ENCODE measurements at regions not wholly inside any gene's neighbourhood (a gene's known extent, or its start where the extent isn't known, plus 50 kb on each side); places are given as distances from the start of the nearest gene placed in this dataset.
"Not testable (repeated sequence)": the region's sequence is repeated elsewhere in the genome, so short reads cannot be mapped to it uniquely, and the experiment has no call there.

DNA sequence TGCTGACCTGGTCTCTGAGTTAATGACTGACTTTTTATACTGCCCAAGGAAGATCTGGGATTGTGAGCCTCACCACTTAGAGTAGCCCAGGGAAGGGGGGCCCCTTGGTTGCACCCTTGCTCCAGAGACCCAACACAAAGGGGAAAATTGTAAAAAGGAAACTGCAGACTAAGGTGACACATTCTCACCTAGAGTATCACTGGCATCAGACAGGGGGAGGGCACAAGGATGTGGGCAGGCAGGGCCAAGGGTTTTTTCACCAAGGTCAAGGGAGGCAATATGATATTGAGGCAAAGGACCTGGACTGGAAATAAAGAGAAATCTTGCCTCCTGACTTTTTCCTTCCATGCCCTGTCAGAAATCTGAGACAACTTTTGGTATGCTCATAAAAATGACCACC lies 386.2 kb upstream of the FGF16 start:
- no peak overlapping the region for H3K27ac ChIP-seq
- TF ChIP-seq ZFX (IDR thresholded peaks at IDR 0.05): no peak
- TF ChIP-seq, protein P1, sequence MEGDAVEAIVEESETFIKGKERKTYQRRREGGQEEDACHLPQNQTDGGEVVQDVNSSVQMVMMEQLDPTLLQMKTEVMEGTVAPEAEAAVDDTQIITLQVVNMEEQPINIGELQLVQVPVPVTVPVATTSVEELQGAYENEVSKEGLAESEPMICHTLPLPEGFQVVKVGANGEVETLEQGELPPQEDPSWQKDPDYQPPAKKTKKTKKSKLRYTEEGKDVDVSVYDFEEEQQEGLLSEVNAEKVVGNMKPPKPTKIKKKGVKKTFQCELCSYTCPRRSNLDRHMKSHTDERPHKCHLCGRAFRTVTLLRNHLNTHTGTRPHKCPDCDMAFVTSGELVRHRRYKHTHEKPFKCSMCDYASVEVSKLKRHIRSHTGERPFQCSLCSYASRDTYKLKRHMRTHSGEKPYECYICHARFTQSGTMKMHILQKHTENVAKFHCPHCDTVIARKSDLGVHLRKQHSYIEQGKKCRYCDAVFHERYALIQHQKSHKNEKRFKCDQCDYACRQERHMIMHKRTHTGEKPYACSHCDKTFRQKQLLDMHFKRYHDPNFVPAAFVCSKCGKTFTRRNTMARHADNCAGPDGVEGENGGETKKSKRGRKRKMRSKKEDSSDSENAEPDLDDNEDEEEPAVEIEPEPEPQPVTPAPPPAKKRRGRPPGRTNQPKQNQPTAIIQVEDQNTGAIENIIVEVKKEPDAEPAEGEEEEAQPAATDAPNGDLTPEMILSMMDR (conservative IDR thresholded peaks at IDR 0.05): no peak

DNA sequence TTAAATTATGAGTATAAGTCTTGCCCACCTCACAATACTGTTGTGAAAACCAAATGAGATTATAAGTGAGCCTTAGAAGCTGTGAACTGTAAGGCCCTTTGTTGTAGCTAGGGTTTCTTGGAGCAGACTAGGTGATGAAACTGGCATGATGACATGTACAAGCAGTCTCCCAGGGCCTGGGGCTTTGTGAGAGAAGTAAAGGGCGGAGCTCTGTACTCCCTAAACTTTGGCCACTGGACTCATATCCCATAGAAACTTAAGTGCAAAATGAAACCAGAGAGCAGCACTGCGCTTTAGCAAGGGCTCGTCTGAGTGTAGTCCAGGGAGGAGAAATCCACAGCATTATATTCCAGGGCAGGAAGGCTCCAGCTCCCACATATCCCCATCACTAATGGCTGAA lies 385.6 kb upstream of the FGF16 start:
- H3K27ac ChIP-seq: no peak overlapping the region
- TF ChIP-seq, protein P1 (conservative IDR thresholded peaks at IDR 0.05): no peak
- no peak for TF ChIP-seq ZFX (IDR thresholded peaks at IDR 0.05)

DNA sequence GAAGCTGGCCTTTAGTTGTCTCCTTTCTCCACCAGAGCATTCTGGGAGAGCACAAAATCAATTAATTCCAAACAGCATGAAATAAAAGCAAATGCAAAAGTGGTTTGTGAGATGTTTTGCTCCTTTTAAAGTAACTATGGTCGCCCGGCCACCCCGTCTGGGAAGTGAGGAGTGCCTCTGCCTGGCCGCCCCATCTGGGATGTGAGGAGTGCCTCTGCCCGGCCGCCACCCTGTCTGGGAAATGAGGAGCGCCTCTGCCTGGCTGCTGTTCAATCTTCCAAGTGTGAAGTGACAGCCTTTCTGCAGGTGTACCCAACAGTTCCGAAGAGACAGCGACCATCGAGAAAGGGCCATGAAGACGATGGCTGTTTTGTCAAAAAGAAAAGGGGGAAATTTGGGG lies 381.3 kb upstream of the FGF16 start:
- TF ChIP-seq, protein P1 (conservative IDR thresholded peaks at IDR 0.05): no peak
- no peak for TF ChIP-seq ZFX (IDR thresholded peaks at IDR 0.05)
- no peak overlapping the region for H3K27ac ChIP-seq

DNA sequence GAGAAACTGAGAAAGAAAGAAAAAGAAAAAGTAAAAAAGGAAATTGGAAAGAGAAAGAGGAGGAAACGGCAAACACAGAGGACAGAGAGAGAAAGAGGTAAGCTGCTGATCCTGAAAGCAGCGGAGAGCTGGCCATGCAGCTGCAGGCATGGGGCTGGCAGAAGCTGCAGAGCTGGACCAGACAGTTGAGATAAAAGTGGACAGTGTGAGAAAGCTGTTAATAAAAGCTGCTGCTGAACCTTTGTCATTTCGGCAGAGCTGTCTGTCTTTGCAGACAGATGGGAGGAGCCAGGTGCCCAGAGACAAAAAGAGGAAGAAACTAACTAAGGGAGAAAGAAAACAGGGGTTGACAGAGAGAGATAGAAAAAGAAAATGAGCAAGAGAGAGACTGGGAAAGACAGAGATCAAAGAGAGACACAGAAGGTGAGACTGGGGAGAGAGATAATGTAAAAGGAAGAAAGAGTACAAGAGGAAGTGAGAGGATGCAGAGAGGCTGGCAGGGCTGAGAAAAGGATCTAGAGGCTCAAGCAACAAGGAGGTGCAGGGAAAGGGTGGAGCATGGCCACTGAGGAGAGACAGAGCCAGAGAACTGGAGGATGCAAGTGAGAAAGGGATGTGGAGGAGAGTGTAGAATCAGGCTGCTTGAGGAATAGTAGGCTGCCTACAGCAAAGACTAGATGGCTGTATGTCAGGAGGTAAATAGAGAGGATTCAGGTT lies 376.8 kb upstream of the FGF16 start:
- H3K27ac ChIP-seq: no peak overlapping the region
- TF ChIP-seq ZFX (IDR thresholded peaks at IDR 0.05): no peak

DNA sequence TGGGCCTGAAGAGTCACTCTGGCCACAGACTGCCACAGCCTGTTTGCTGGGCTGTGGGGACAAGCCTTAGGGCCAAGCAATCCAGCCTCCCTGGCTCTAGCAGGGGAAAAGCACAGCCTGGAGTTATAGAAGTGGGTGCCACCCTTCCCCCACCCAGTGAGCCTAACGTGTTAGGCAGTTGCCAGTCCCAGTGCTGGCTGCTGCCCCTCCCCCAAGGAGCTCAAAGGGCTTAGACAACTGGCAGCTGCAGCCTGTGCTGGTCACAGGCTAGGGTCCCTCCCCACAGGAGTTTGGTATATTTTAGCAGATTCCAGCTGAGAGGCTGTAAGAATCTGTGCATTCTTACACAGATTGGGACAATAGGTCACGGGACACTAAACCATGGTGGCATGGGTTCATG lies 370.3 kb upstream of the FGF16 start:
- TF ChIP-seq ZFX (IDR thresholded peaks at IDR 0.05): no peak
- TF ChIP-seq, protein P1 (conservative IDR thresholded peaks at IDR 0.05): no peak
- H3K27ac ChIP-seq: no peak overlapping the region

DNA sequence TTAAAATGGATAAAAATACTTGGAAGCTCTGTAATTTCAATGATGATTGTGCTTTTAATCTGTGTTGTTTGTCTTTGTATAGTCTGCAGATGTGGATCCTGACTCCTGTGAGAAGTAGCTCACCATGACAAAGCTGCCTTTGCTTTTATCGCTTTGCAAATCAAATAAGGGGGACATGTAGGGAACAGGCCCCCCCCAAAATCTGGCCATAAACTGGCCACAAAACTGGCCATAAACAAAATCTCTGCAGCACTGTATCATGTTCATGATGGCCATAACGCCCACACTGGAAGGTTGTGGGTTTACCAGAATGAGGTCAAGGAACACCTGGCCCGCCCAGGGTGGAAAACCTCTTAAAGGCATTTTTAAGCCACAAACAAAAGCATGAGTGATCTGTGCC lies 366.0 kb upstream of the FGF16 start:
- not testable (repeated sequence) for H3K27ac ChIP-seq

DNA sequence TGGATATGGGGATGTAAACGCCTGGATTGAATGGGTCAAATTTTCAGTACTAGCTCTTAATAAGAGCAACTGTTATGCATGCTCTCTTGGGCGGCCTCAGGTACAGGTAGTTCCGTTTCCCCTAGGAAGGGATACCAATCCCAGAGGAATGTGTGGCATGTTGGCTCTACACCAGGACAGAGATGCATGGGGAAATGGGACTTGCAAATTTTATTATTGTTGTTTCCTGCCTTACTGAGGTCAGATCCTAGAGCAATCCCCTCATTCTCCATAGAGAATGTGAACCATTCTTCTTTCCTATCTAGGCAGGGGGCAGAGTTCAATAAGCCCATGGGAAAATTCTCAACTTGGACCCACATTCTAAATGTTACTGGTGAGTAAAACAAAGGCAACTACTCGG lies 361.8 kb upstream of the FGF16 start:
- no peak overlapping the region for H3K27ac ChIP-seq
- no peak for TF ChIP-seq ZFX (IDR thresholded peaks at IDR 0.05)
- TF ChIP-seq, protein P1 (conservative IDR thresholded peaks at IDR 0.05): no peak

DNA sequence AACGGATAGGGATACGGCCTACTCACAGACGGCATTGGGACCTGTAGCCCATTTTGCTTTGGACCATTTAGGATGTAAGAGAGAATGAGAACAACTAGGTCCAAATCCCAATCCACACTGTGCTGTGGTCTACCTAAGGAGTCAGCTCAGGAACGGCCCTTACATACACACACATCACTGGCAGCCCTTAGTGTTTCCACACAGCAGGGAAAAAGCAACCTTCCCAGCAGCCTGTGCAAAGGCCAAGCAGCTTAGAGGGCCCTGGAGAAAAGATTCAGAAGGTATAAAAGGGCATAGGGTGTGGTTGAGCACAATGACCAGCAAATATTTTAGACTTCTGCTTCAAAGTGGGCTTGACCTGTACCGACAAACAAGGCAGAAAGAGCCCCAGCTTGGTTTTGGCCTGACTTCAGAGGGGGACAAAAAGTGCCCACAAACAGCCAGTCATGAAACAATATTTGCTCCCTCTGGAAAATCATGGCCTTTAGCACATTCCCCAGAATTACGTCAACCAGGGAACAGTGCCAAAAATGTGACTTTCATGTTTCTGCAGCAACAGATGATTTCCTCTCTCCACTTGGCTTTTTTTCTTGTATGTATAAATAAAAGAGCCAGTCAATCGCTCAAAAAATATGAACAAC lies 359.5 kb upstream of the FGF16 start:
- no peak overlapping the region for H3K27ac ChIP-seq
- TF ChIP-seq, protein P1 (conservative IDR thresholded peaks at IDR 0.05): no peak
- TF ChIP-seq ZFX (IDR thresholded peaks at IDR 0.05): no peak
